ENCODE measurements at regions not wholly inside any gene's neighbourhood (a gene's known extent, or its start where the extent isn't known, plus 50 kb on each side); places are given as distances from the start of the nearest gene placed in this dataset.

- no peak for TF ChIP-seq SIN3A (IDR thresholded peaks at IDR 0.05; ENCODE audit: borderline replicate concordance, insufficient read depth, low read depth, low read length)
- no peak for TF ChIP-seq CTCF (IDR thresholded peaks at IDR 0.05)
- TF ChIP-seq POLR2AphosphoS5 (IDR thresholded peaks at IDR 0.05; ENCODE audit: low read depth, low read length): no peak
- no peak for TF ChIP-seq REST (IDR thresholded peaks at IDR 0.05; ENCODE audit: insufficient read depth in 1 of 2, low read depth in 2 of 2, low read length in 1 of 2)
These were observed 132.6 kb downstream of the OLFM4 start for GRCh38 chr13:53161251-53161650.

Measured in Panc1 (cell line).